ENCODE measurements at regions not wholly inside any gene's neighbourhood (a gene's known extent, or its start where the extent isn't known, plus 50 kb on each side); places are given as distances from the start of the nearest gene placed in this dataset.

DNA sequence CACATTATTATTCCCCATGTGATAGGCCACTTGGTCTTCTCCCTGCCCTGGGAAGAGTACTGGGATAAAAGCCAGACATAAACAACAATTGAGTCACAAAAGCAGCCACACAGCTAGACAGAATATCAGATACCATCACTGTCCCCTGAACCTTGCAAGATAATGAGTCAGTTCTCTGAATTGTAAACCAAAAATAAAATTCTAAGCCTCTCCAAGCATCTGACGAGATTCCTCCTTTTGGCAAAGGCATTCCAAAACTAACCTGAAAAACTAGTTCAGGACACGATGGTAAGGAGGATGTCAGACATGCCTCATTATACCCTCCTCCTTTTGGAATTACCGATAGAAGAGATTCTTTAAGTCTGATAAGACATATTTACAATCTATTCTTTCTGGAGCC lies 450.7 kb downstream of the HTR7 start:
- TF ChIP-seq, protein P1, sequence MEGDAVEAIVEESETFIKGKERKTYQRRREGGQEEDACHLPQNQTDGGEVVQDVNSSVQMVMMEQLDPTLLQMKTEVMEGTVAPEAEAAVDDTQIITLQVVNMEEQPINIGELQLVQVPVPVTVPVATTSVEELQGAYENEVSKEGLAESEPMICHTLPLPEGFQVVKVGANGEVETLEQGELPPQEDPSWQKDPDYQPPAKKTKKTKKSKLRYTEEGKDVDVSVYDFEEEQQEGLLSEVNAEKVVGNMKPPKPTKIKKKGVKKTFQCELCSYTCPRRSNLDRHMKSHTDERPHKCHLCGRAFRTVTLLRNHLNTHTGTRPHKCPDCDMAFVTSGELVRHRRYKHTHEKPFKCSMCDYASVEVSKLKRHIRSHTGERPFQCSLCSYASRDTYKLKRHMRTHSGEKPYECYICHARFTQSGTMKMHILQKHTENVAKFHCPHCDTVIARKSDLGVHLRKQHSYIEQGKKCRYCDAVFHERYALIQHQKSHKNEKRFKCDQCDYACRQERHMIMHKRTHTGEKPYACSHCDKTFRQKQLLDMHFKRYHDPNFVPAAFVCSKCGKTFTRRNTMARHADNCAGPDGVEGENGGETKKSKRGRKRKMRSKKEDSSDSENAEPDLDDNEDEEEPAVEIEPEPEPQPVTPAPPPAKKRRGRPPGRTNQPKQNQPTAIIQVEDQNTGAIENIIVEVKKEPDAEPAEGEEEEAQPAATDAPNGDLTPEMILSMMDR (conservative IDR thresholded peaks at IDR 0.05 in 1 of 2, IDR thresholded peaks at IDR 0.05 in 1 of 2; ENCODE audit: low read depth in 1 of 2, low read length in 2 of 2) = no peak
- TF ChIP-seq EZH2 (IDR thresholded peaks at IDR 0.05; ENCODE audit: low read length, missing control alignments) = no peak

All from fibroblast of lung (primary cell).